Stimulated activated effector memory CD8-positive, alpha-beta T cell treated with anti-CD3 and anti-CD28 coated beads, Interleukin-12 subunit alpha, Interleukin-12 subunit beta, amount 100 ng/mL, for 72 hours (primary cell): ENCODE measurements at regions not wholly inside any gene's neighbourhood (a gene's known extent, or its start where the extent isn't known, plus 50 kb on each side); places are given as distances from the start of the nearest gene placed in this dataset.

ENCODE experiments used
- ATAC-seq: fragments of 150-1000 bp; cut with Tn5 transposase; 2 replicates; pipeline ENCODE4 v1.10.0; 2021
- DNase-seq, 2 donors: peaks; one replicate each; pipeline ENCODE4 v3.0.0; 2021 to 2022; ENCODE audit warnings: low spot score in 2 of 2
- H3K27ac Mint-ChIP-seq: one replicate; pipeline ENCODE4 v1.8.0; 2022; ENCODE audit warnings: mild to moderate bottlenecking, mixed read lengths
- H3K36me3 Mint-ChIP-seq: one replicate; pipeline ENCODE4 v1.8.0; 2022; ENCODE audit warnings: mild to moderate bottlenecking, mixed read lengths
- H3K4me1 Mint-ChIP-seq: one replicate; pipeline ENCODE4 v1.8.0; 2022; ENCODE audit warnings: mixed read lengths
- H3K4me3 Mint-ChIP-seq: one replicate; pipeline ENCODE4 v1.8.0; 2022; ENCODE audit warnings: mild to moderate bottlenecking, mixed read lengths
- H3K9me3 Mint-ChIP-seq: one replicate; pipeline ENCODE4 v1.8.0; 2022; ENCODE audit warnings: mixed read lengths

- H3K36me3 Mint-ChIP-seq: no peaks in the 10 kb centered on the region
- no peaks in the 10 kb centered on the region for H3K4me1 Mint-ChIP-seq
- H3K27ac Mint-ChIP-seq: no peak overlapping the region
- DNase-seq (no peak), ATAC-seq (no peak)
- no peak overlapping the region for H3K4me3 Mint-ChIP-seq
- no peaks in the 10 kb centered on the region for H3K9me3 Mint-ChIP-seq
Measured at GRCh38 chr7:123237-123636, 69.1 kb upstream of the FAM20C start.

GRCh38 chr7:124130-124949 lies 68.0 kb upstream of the FAM20C start:
- H3K4me1 Mint-ChIP-seq: no peaks in the 10 kb centered on the region

DNA sequence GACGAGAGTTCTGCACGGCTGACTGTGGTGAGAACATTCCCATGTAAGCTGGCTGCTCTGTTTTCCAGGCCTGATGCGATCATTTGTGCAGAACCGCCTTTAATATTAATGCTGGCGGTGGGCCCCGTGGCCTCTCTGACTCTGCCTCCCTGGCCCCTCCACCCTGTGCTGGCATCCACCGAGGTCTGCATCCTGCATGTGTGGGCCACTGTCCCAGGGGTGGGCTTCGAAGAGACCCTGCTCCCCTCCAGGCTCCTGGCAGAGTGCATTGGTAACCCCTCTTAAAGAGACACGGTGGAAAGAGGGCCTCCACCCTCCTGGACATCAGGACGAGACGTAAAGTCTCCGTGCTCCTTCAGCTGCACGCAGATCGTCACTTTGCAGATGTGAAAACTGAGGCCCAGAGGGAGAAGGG lies 67.3 kb upstream of the FAM20C start:
- no peak for DNase-seq
- no peaks in the 10 kb centered on the region for H3K36me3 Mint-ChIP-seq
- no peak for ATAC-seq
- H3K4me3 Mint-ChIP-seq: no peak overlapping the region
- H3K27ac Mint-ChIP-seq: no peak overlapping the region
- H3K4me1 Mint-ChIP-seq: no peaks in the 10 kb centered on the region
- H3K9me3 Mint-ChIP-seq: no peaks in the 10 kb centered on the region

More at GRCh38 chr7:124130-124949, 68.0 kb upstream of the FAM20C start:
- ATAC-seq (peak; percentile 22), DNase-seq (no peak)
- Mint-ChIP-seq H3K9me3 (no peaks in the 10 kb centered on the region), H3K27ac (no peak overlapping the region), H3K4me3 (no peak overlapping the region), H3K36me3 (no peaks in the 10 kb centered on the region)

- Mint-ChIP-seq H3K9me3 (no peaks in the 10 kb centered on the region), H3K4me3 (no peak overlapping the region), H3K27ac (no peak overlapping the region), H3K36me3 (no peaks in the 10 kb centered on the region), H3K4me1 (no peaks in the 10 kb centered on the region)
- ATAC-seq (no peak), DNase-seq (no peak)
Measured at GRCh38 chr7:125661-126060, 66.7 kb upstream of the FAM20C start.

- Mint-ChIP-seq H3K36me3 (no peaks in the 10 kb centered on the region), H3K27ac (no peak overlapping the region), H3K4me3 (no peak overlapping the region), H3K4me1 (no peaks in the 10 kb centered on the region), H3K9me3 (no peaks in the 10 kb centered on the region)
- no peak for DNase-seq
- no peak for ATAC-seq
Measured at GRCh38 chr7:126368-126767, 66.0 kb upstream of the FAM20C start.

GRCh38 chr7:127064-127598 lies 65.2 kb upstream of the FAM20C start:
- no peak overlapping the region for H3K27ac Mint-ChIP-seq
- no peaks in the 10 kb centered on the region for H3K4me1 Mint-ChIP-seq
- H3K36me3 Mint-ChIP-seq: no peaks in the 10 kb centered on the region
- H3K4me3 Mint-ChIP-seq: no peak overlapping the region
- no peaks in the 10 kb centered on the region for H3K9me3 Mint-ChIP-seq
- ATAC-seq (peak; percentile 17), DNase-seq (no peak)

DNA sequence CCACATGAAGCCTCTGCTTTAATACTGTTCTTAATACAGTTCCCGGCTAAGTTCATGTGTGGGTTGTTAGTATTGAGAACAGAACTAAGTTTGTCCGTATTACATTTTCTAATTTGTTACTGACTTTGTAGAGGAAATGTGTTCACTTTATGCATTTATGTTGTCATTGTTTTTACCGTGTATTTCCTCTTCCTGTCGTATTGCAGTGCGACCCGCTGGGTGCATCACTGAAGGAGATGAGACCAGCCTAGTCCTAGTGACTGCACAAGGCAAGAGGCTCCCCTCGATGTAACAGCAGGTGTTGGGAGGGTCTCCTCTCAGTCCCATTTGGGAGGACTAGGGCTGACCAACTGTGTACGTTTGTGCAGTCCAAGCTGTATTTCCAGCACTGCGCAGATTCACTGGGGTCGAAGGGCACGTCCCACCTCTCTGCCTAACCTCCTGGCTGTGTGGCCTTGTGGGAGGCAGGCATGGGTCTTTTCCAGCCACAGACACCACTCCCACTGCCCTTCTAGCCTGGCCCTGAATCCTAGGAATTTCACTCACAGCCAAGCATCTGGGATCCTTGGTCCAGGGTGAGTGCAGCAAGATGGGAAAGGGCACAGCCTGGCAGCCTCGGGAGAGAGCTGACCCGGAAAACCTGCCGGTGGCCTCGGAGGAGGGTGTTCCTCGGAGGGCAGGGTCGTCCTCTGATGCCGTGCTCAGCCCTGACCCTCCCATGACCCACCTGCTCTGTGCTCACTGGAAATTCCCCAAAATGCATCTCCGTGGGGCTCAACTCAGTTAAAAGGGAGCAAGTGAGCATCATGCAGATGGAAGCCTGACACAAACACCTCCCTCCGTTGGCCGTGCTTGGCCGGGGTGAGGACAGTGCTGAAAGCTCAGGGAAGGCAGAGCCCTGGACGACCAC lies 63.9 kb upstream of the FAM20C start:
- DNase-seq (no peak), ATAC-seq (no peak)
- Mint-ChIP-seq H3K9me3 (no peaks in the 10 kb centered on the region), H3K4me1 (no peaks in the 10 kb centered on the region), H3K27ac (no peak overlapping the region), H3K4me3 (no peak overlapping the region), H3K36me3 (no peaks in the 10 kb centered on the region)

DNA sequence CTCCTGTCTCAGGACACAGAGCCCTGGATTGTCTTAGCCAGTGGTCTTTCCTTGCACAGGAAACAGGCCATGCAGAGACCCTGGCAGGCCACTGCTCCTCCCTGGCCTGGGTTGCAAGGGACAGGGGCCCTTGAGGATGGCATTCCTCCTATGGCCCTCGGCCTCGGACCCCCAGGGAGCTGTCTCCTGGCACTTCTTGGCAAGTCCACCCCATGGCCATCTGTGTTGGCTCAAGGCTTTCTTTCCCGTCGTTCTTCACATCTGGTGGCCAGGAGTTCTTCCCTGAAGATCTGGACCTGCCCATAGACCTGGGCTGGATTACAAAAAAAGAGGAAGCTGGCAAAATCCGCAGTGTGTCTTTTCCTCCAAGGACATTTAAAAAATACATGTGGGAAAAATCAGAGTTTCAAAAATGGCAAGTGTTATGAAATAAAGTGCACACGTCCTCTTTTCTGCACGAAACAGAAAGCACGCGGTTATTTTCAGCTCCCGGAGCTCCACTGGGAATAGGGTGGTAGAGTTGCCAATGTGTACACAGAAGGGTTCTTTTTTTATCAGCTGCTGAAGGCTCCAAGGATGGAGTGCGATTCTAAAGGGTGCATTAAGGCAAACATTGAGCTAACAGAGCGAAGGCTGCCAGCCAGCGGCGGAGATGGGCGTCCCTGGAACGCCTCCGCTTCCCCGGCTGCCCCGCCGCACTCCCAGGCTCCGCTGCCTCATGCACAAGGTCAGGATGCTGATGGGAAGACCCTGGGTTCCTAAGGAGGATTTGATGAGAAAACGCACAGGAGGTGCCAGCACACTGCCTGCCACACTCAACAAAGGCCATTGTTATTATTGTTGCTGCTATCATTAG lies 62.8 kb upstream of the FAM20C start:
- DNase-seq (no peak), ATAC-seq (no peak)
- Mint-ChIP-seq H3K36me3 (no peaks in the 10 kb centered on the region), H3K9me3 (no peaks in the 10 kb centered on the region), H3K27ac (no peak overlapping the region), H3K4me3 (no peak overlapping the region), H3K4me1 (no peaks in the 10 kb centered on the region)

GRCh38 chr7:130222-130572 lies 62.2 kb upstream of the FAM20C start:
- Mint-ChIP-seq H3K9me3 (no peaks in the 10 kb centered on the region), H3K4me3 (no peak overlapping the region), H3K36me3 (no peaks in the 10 kb centered on the region), H3K27ac (no peak overlapping the region), H3K4me1 (no peaks in the 10 kb centered on the region)
- DNase-seq: no peak
- ATAC-seq: no peak

DNA sequence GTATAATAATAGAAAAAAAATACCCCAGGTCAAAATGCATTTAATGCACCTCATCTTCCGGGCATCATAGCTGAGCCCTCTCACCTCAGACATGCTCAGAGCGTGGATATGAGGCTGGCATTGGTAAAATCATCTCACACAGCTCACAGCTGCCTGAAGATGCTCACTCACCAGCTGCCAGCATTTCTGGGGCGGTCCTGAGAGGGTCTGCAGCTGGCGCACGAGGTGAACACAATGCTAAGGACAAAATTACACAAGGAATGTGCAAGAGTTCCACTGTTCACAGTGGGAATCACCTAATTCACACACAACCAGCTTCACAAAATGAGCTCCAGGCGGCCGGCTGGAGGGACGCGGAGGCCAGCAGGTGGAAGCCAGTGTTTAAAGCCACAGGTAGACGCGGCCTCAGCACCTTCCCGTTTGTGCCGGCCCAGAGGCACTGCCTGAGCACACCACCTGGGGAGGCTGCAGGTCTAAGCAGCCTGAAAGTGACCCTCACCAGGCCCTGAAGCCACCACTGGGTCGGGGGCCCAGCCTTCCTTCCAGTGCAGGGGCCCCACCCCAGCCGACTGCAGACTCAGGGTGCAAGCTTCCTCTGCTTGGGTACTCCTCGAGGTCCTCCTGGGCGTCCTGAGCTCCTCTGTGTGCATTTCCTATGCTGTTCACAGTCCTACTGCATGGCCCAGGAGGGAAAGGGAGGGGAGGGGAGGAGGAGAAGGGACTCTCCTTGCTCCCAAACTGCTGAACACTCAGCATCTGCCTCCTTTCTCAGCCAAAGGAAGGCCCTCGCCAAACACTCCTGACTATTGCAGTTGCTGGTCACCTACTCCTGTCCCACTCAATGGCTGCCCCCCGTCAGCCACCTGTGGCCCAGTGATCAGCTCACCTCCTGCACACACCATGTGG lies 61.2 kb upstream of the FAM20C start:
- no peaks in the 10 kb centered on the region for H3K9me3 Mint-ChIP-seq
- H3K4me1 Mint-ChIP-seq: no peaks in the 10 kb centered on the region
- ATAC-seq (no peak), DNase-seq (no peak)
- H3K27ac Mint-ChIP-seq: no peak overlapping the region
- H3K36me3 Mint-ChIP-seq: no peaks in the 10 kb centered on the region
- H3K4me3 Mint-ChIP-seq: no peak overlapping the region

DNA sequence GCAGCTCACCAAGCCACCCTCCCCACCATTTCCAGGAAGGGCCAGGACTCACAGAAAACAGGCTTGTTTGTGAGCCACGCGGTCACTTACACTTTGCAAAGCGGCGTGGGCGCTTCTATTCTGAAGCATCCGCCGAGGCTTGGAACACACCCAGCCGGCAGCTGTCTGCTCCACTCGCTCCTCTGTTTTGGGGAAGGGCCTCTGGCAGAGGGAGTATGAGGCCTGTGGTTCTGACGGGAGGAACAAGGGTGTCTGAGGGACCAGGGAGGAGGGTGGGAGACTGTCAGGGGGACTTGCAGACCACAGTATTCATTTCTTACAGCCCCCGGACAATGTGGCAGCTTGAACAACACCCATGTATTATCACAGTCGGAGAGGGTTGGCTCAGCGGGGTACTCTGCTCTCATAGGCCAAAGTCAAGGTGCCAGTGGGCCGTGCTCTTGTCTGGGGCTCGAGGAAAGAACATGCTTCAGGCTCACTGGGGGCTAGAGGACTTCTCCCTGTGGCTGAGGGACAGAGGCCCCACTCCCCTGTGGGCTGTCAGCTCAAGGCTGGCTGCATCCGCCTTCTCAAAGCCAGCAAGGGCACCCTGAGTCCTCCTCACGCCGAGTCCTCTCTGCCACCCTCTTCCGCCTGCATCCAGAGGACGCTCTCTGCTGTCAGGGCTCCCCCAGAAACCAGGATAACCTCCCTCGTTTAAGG lies 60.4 kb upstream of the FAM20C start:
- Mint-ChIP-seq H3K4me1 (no peaks in the 10 kb centered on the region), H3K27ac (no peak overlapping the region), H3K36me3 (no peaks in the 10 kb centered on the region), H3K4me3 (no peak overlapping the region), H3K9me3 (no peaks in the 10 kb centered on the region)
- ATAC-seq (no peak), DNase-seq (no peak)

- no peak overlapping the region for H3K27ac Mint-ChIP-seq
- H3K4me1 Mint-ChIP-seq: no peaks in the 10 kb centered on the region
- no peaks in the 10 kb centered on the region for H3K9me3 Mint-ChIP-seq
- H3K4me3 Mint-ChIP-seq: no peak overlapping the region
- H3K36me3 Mint-ChIP-seq: no peaks in the 10 kb centered on the region
- ATAC-seq (no peak), DNase-seq (no peak)
Measured at GRCh38 chr7:132899-133298, 59.5 kb upstream of the FAM20C start.

DNA sequence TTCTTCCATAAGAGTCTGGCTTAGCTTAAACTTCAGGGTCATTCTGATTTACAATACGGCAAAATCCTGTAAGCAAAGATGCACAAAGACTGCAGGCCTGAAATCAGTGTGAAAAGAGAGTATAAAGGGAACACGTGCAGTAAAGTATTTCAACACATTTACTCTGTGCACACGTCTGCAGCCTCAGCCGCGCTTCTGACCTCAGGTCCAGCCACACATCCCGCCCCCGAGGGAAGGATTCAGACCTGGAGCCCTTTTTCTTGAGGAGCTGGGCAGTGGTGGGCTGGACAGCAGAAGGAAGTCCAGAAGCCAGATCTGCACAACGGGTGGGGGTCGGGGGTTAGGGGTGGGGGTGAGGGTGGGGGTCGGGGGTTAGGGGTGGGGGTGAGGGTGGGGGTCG lies 58.9 kb upstream of the FAM20C start:
- DNase-seq (no peak), ATAC-seq (no peak)
- Mint-ChIP-seq H3K4me1 (no peaks in the 10 kb centered on the region), H3K4me3 (no peak overlapping the region), H3K9me3 (no peaks in the 10 kb centered on the region), H3K27ac (no peak overlapping the region), H3K36me3 (no peaks in the 10 kb centered on the region)

GRCh38 chr7:134029-134428 lies 58.3 kb upstream of the FAM20C start:
- DNase-seq: no peak
- H3K27ac Mint-ChIP-seq: no peak overlapping the region
- H3K4me3 Mint-ChIP-seq: no peak overlapping the region
- no peaks in the 10 kb centered on the region for H3K4me1 Mint-ChIP-seq
- no peak for ATAC-seq
- no peaks in the 10 kb centered on the region for H3K36me3 Mint-ChIP-seq
- H3K9me3 Mint-ChIP-seq: no peaks in the 10 kb centered on the region
